ENCODE measurements at regions not wholly inside any gene's neighbourhood (a gene's known extent, or its start where the extent isn't known, plus 50 kb on each side); places are given as distances from the start of the nearest gene placed in this dataset.

- Histone ChIP-seq H3K9ac (ENCODE audit: low read length) (no peak overlapping the region), H3K79me2 (ENCODE audit: control insufficient read depth, insufficient read depth, low read length) (no peaks in the 10 kb centered on the region), H3K4me3 (ENCODE audit: control extremely low read depth in 1 of 5, extremely low read depth in 1 of 5, insufficient read depth in 1 of 5, low read depth in 2 of 5, low read length in 4 of 5) (no peak overlapping the region), H3K9me3 (ENCODE audit: control extremely low read depth in 1 of 3, control insufficient read depth in 2 of 3, insufficient read depth in 1 of 3, low read length in 2 of 3) (peaks cover 1 to 9% (median 5%) of the 10 kb centered on the region in 3 donors), H4K20me1 (ENCODE audit: control insufficient read depth, insufficient read depth, low read length, poor library complexity, severe bottlenecking) (no peaks in the 10 kb centered on the region), H2AFZ (ENCODE audit: insufficient read depth, low read depth, low read length, poor library complexity, severe bottlenecking) (no peak overlapping the region), H3K27ac (ENCODE audit: low read length in 2 of 2) (no peak overlapping the region), H3K4me1 (ENCODE audit: control insufficient read depth in 2 of 2, insufficient read depth in 2 of 2, low read length in 2 of 2) (peaks cover 0 to 10% of the 10 kb centered on the region in 2 donors), H3K36me3 (replicated peaks in 1 of 2; ENCODE audit: control extremely low read depth in 1 of 2, control insufficient read depth in 1 of 2, extremely low read depth in 1 of 2, insufficient read depth in 2 of 2, low read length in 1 of 2) (no peaks in the 10 kb centered on the region), H3K4me2 (replicated peaks; ENCODE audit: low read depth, low read length, poor library complexity, severe bottlenecking) (no peak overlapping the region), H3K27me3 (replicated peaks in 1 of 4; ENCODE audit: control extremely low read depth in 1 of 4, control insufficient read depth in 3 of 4, insufficient read depth in 4 of 4, low read length in 3 of 4) (peaks cover 0 to 4% (median 0%) of the 10 kb centered on the region in 4 experiments)
- H3K4me1 Mint-ChIP-seq, result no peaks in the 10 kb centered on the region
- DNase-seq (no peak), ATAC-seq (ENCODE audit: low read depth) (no peak)
- peaks cover 22% of the 10 kb centered on the region for H3K27me3 Mint-ChIP-seq
- 0% methylated on average over 1 of the region's 3 CpGs for WGBS (ENCODE audit: insufficient coverage)
- ChIA-PET CTCF (no interaction called here), POLR2A (no interaction called here)
- intact Hi-C loops (cut with micrococcal nuclease), result no loop called here
- no peak overlapping the region for H3K27ac Mint-ChIP-seq
- H3K9me3 Mint-ChIP-seq (ENCODE audit: insufficient read depth), result no peaks in the 10 kb centered on the region
- TF ChIP-seq EZH2 (IDR thresholded peaks at IDR 0.05; ENCODE audit: borderline replicate concordance, insufficient read depth, low read depth, low read length, poor library complexity, severe bottlenecking), result no peak
- TF ChIP-seq, protein P1, sequence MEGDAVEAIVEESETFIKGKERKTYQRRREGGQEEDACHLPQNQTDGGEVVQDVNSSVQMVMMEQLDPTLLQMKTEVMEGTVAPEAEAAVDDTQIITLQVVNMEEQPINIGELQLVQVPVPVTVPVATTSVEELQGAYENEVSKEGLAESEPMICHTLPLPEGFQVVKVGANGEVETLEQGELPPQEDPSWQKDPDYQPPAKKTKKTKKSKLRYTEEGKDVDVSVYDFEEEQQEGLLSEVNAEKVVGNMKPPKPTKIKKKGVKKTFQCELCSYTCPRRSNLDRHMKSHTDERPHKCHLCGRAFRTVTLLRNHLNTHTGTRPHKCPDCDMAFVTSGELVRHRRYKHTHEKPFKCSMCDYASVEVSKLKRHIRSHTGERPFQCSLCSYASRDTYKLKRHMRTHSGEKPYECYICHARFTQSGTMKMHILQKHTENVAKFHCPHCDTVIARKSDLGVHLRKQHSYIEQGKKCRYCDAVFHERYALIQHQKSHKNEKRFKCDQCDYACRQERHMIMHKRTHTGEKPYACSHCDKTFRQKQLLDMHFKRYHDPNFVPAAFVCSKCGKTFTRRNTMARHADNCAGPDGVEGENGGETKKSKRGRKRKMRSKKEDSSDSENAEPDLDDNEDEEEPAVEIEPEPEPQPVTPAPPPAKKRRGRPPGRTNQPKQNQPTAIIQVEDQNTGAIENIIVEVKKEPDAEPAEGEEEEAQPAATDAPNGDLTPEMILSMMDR (IDR thresholded peaks at IDR 0.05), result no peak
- no peak overlapping the region for H3K4me3 Mint-ChIP-seq
These were observed 143.6 kb upstream of the KCNG1 start for GRCh38 chr20:51166489-51166888.

DNA sequence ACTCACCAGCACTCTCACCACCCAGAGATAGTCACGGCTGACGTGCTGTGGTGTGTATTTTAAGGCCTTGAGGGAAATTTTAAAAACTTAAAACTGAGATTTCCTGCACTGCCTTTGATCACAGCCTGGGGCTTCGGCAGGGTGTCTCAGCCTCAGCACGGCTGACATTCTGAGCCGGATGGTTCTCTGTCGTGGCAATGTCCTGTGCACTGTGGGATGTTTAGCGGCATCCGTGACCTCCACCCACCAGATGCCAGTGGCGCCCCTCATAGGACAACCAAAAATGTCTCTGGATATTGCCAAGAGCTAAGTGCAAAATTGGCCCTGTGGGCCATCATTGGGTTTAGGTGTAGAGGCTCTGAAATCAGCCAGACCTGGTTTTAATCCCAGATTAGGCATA is 142.2 kb upstream of the KCNG1 start:
- Histone ChIP-seq H3K4me3 (ENCODE audit: control extremely low read depth in 1 of 5, extremely low read depth in 1 of 5, insufficient read depth in 1 of 5, low read depth in 2 of 5, low read length in 4 of 5) (no peak overlapping the region), H3K27ac (ENCODE audit: low read length in 2 of 2) (no peak overlapping the region), H4K20me1 (ENCODE audit: control insufficient read depth, insufficient read depth, low read length, poor library complexity, severe bottlenecking) (no peaks in the 10 kb centered on the region), H3K9ac (ENCODE audit: low read length) (no peak overlapping the region), H3K4me1 (ENCODE audit: control insufficient read depth in 2 of 2, insufficient read depth in 2 of 2, low read length in 2 of 2) (peaks cover 0 to 7% of the 10 kb centered on the region in 2 donors), H2AFZ (ENCODE audit: insufficient read depth, low read depth, low read length, poor library complexity, severe bottlenecking) (no peak overlapping the region), H3K27me3 (replicated peaks in 1 of 4; ENCODE audit: control extremely low read depth in 1 of 4, control insufficient read depth in 3 of 4, insufficient read depth in 4 of 4, low read length in 3 of 4) (peaks cover 0 to 9% (median 0%) of the 10 kb centered on the region in 4 experiments), H3K9me3 (ENCODE audit: control extremely low read depth in 1 of 3, control insufficient read depth in 2 of 3, insufficient read depth in 1 of 3, low read length in 2 of 3) (peaks cover 1 to 6% (median 5%) of the 10 kb centered on the region in 3 donors), H3K4me2 (replicated peaks; ENCODE audit: low read depth, low read length, poor library complexity, severe bottlenecking) (no peak overlapping the region), H3K36me3 (replicated peaks in 1 of 2; ENCODE audit: control extremely low read depth in 1 of 2, control insufficient read depth in 1 of 2, extremely low read depth in 1 of 2, insufficient read depth in 2 of 2, low read length in 1 of 2) (no peaks in the 10 kb centered on the region), H3K79me2 (ENCODE audit: control insufficient read depth, insufficient read depth, low read length) (no peaks in the 10 kb centered on the region)
- intact Hi-C loops (cut with micrococcal nuclease), result no loop called here
- no peak overlapping the region for H3K4me3 Mint-ChIP-seq
- ChIA-PET CTCF (no interaction called here), POLR2A (no interaction called here)
- 76% methylated on average over 7 of the region's 9 CpGs for WGBS (ENCODE audit: insufficient coverage)
- H3K27me3 Mint-ChIP-seq, result peaks cover 23% of the 10 kb centered on the region
- ATAC-seq (ENCODE audit: low read depth) (no peak), DNase-seq (no peak)
- no peak overlapping the region for H3K27ac Mint-ChIP-seq
- H3K9me3 Mint-ChIP-seq (ENCODE audit: insufficient read depth), result no peaks in the 10 kb centered on the region
- no peaks in the 10 kb centered on the region for H3K4me1 Mint-ChIP-seq
- no peak for TF ChIP-seq EZH2 (IDR thresholded peaks at IDR 0.05; ENCODE audit: borderline replicate concordance, insufficient read depth, low read depth, low read length, poor library complexity, severe bottlenecking)
- TF ChIP-seq, protein P1 (IDR thresholded peaks at IDR 0.05), result no peak
